C4-2B (cell line): ENCODE measurements at regions not wholly inside any gene's neighbourhood (a gene's known extent, or its start where the extent isn't known, plus 50 kb on each side); places are given as distances from the start of the nearest gene placed in this dataset.

Experiments
- H3K27ac ChIP-seq: fragments of 450-650 bp; 2 replicates; pipeline ENCODE4 v1.5.1; 2017
- CTCF ChIP-seq: fragments of 450-650 bp; conservative IDR thresholded peaks from 2 replicates; pipeline ENCODE4 v1.5.1; 2017; ENCODE audit warnings: mild to moderate bottlenecking
- ZFX ChIP-seq: fragments of 450-650 bp; IDR thresholded peaks from 2 replicates; pipeline ENCODE4 v1.6.1; 2017

DNA sequence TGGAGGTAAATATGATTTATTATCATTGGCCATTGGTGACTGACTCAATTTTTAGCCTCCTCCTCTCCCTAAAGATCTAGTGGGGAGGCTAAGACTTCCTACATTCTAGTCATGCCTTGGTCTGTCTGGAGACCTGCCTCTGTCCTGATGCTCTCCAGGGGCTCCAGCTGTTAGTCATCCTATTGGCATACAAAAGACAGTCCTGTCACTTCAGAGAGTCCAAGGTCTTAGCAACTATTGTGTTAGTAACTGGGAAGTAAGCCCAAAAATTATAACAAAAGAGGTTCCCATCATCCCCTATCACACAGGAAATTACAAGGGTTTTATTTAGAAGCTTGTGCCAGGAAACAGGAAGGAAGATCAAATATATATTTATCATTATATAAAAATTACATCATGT lies 400.6 kb upstream of the VSTM2A start:
- no peak overlapping the region for H3K27ac ChIP-seq
- no peak for TF ChIP-seq CTCF
- TF ChIP-seq ZFX = no peak

GRCh38 chr7:54145716-54146115 lies 396.5 kb upstream of the VSTM2A start:
- no peak overlapping the region for H3K27ac ChIP-seq
- no peak for TF ChIP-seq ZFX
- TF ChIP-seq CTCF = no peak

- H3K27ac ChIP-seq = no peak overlapping the region
- TF ChIP-seq ZFX = no peak
- TF ChIP-seq CTCF = no peak
Measured at GRCh38 chr7:54153462-54153861, 388.7 kb upstream of the VSTM2A start.

GRCh38 chr7:54159088-54159487 lies 383.1 kb upstream of the VSTM2A start:
- no peak overlapping the region for H3K27ac ChIP-seq
- TF ChIP-seq ZFX (no peak), CTCF (no peak)

GRCh38 chr7:54161621-54162020 lies 380.6 kb upstream of the VSTM2A start:
- no peak for TF ChIP-seq ZFX
- no peak overlapping the region for H3K27ac ChIP-seq

GRCh38 chr7:54166419-54166818 lies 375.8 kb upstream of the VSTM2A start:
- TF ChIP-seq CTCF = no peak
- no peak for TF ChIP-seq ZFX
- no peak overlapping the region for H3K27ac ChIP-seq

DNA sequence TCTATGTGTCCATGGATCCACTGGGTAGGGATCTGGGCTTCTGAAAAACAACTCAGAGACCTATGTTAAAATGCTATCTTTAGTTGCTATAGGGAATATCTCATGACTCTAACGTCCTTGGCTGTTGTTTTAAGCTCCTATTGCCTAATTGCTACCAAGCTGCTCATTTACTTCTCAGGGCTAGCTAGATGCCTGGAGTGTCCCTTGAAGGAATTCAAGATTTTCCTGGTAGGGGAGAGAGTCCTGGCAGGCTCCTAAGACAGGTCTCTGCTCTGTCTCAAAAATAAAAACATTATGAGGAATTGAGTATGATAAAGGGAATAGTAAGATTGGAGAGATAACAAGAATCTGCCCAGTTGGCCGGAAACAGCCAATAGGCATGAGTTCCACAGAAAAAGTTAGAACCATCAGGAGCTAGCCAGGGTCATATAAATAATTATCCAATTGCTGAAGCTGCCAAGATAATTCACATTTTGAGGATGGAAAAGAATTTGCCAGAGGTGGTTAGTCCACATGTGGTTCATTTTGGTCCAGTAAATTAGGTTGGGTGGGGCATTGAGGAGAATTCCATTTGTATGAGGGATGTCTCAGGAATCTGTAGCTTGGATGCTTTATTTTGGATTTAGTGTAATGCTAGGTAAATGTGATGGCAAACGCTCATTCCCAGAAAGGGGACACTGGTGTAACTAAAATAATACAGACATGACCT lies 362.7 kb upstream of the VSTM2A start:
- H3K27ac ChIP-seq = no peak overlapping the region
- TF ChIP-seq CTCF (no peak), ZFX (no peak)

DNA sequence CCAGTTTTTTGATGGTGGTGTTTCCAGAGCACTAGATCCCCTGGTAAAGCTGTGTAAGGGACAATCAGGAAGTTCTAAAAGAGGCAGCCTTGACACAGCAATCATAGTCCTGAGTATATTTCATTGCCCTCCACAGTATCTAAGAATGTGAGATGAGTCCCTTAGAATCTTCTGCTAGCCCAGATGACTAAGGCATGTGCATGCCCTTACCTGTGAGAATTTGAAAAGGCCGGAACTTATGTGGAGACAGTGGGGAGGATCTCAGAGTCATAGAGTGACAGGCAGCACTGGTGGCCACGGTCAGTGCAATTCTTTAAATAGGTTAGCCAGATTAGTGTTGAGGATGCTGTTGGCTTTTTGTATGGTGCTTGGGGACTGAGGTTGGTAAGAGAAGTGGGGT lies 361.4 kb upstream of the VSTM2A start:
- no peak overlapping the region for H3K27ac ChIP-seq
- TF ChIP-seq ZFX (no peak), CTCF (no peak)
